HEK293 (cell line): ENCODE measurements at regions not wholly inside any gene's neighbourhood (a gene's known extent, or its start where the extent isn't known, plus 50 kb on each side); places are given as distances from the start of the nearest gene placed in this dataset.

Experiments
- CTCF ChIA-PET: fragments of 350-600 bp; formaldehyde crosslinking; extraction: SDS; loops from one replicate; lab custom pipeline; 2021; ENCODE audit warnings: antibody characterized with exemption; lab: Yijun Ruan, JAX
- POLR2A ChIA-PET: fragments of 300-600 bp; formaldehyde crosslinking; extraction: SDS; loops from one replicate; lab custom pipeline; 2020; ENCODE audit warnings: antibody characterized with exemption, inconsistent platforms; lab: Yijun Ruan, JAX
- H3K27ac ChIP-seq: fragments of 200-500 bp; sonication (Bioruptor generic); 2 replicates; pipeline ENCODE4 v1.5.1; 2014; ENCODE audit warnings: low read depth, low read length, control low read depth, inconsistent platforms; ENCODE audit errors: extremely low read depth
- H3K36me3 ChIP-seq, 2 experiments: fragments of 200-500 bp in 1 of 2; sonication (Bioruptor generic) in 1 of 2; 1 replicate in 1 of 2; 2 replicates in 1 of 2; pipeline ENCODE4 v1.5.1; 2014 to 2017; ENCODE audit warnings: inconsistent platforms in 2 of 2, low read length in 2 of 2; ENCODE audit not compliant: control insufficient read depth in 2 of 2, insufficient read depth in 1 of 2
- H3K4me1 ChIP-seq: fragments of 200-500 bp; sonication (Bioruptor generic); 2 replicates; pipeline ENCODE4 v1.5.1; 2014; ENCODE audit warnings: mild to moderate bottlenecking, low read length, inconsistent platforms; ENCODE audit not compliant: control insufficient read depth, insufficient read depth
- H3K4me3 ChIP-seq: 2 replicates; pipeline ENCODE4 v1.5.1; 2011; ENCODE audit warnings: low read depth, mild to moderate bottlenecking, control low read depth, low read length, moderate library complexity
- H3K9me3 ChIP-seq: fragments of 200-500 bp; sonication (Bioruptor generic); 2 replicates; pipeline ENCODE4 v1.5.1; 2014; ENCODE audit warnings: low read depth, low read length, inconsistent platforms; ENCODE audit not compliant: control insufficient read depth, insufficient read depth
- FEZF1 ChIP-seq: fragments of 450-650 bp; formaldehyde crosslinking; IDR thresholded peaks from 2 replicates; pipeline ENCODE4 v1.5.1; 2016; ENCODE audit warnings: missing biosample characterization, missing genetic modification characterization
- HOXA7 ChIP-seq: sonication (generic); formaldehyde crosslinking; IDR thresholded peaks from 2 replicates; pipeline ENCODE4 v1.8.1; 2022; ENCODE audit warnings: missing genetic modification reagents, borderline replicate concordance
- KLF7 ChIP-seq: fragments of 450-650 bp; formaldehyde crosslinking; IDR thresholded peaks from 2 replicates; pipeline ENCODE4 v1.5.1; 2016; ENCODE audit warnings: missing biosample characterization, missing genetic modification characterization, borderline replicate concordance
- OVOL3 ChIP-seq: fragments of 450-650 bp; formaldehyde crosslinking; IDR thresholded peaks from 2 replicates; pipeline ENCODE4 v1.5.1; 2016; ENCODE audit warnings: missing biosample characterization, missing genetic modification characterization
- ZBTB20 ChIP-seq: fragments of 450-650 bp; formaldehyde crosslinking; IDR thresholded peaks from 2 replicates; pipeline ENCODE4 v1.5.1; 2016; ENCODE audit warnings: missing biosample characterization, missing genetic modification characterization
- ZEB2 ChIP-seq: fragments of 450-650 bp; formaldehyde crosslinking; IDR thresholded peaks from 2 replicates; pipeline ENCODE4 v1.5.1; 2016; ENCODE audit warnings: missing biosample characterization, missing genetic modification characterization
- ZFHX2 ChIP-seq: fragments of 450-650 bp; formaldehyde crosslinking; conservative IDR thresholded peaks from 2 replicates; pipeline ENCODE4 v1.5.1; 2016; ENCODE audit warnings: missing biosample characterization, missing genetic modification characterization
- ZNF202 ChIP-seq: fragments of 450-650 bp; formaldehyde crosslinking; IDR thresholded peaks from 2 replicates; pipeline ENCODE4 v1.5.1; 2016; ENCODE audit warnings: missing biosample characterization, missing genetic modification characterization, borderline replicate concordance
- ZNF23 ChIP-seq: fragments of 450-650 bp; formaldehyde crosslinking; IDR thresholded peaks from 2 replicates; pipeline ENCODE4 v1.5.1; 2016; ENCODE audit warnings: missing biosample characterization, missing genetic modification characterization, borderline replicate concordance
- ZNF473 ChIP-seq: fragments of 450-650 bp; formaldehyde crosslinking; IDR thresholded peaks from 2 replicates; pipeline ENCODE4 v1.5.1; 2017; ENCODE audit warnings: missing biosample characterization, missing genetic modification characterization
- ZNF530 ChIP-seq: fragments of 450-650 bp; formaldehyde crosslinking; IDR thresholded peaks from 2 replicates; pipeline ENCODE4 v1.5.1; 2016; ENCODE audit warnings: low read depth, missing biosample characterization, missing genetic modification characterization
- ZNF544 ChIP-seq: fragments of 450-650 bp; formaldehyde crosslinking; IDR thresholded peaks from 2 replicates; pipeline ENCODE4 v1.5.0; 2017; ENCODE audit warnings: missing biosample characterization, missing genetic modification characterization
- ZNF560 ChIP-seq: fragments of 450-650 bp; formaldehyde crosslinking; IDR thresholded peaks from 2 replicates; pipeline ENCODE4 v1.5.1; 2017; ENCODE audit warnings: missing biosample characterization, missing genetic modification characterization, borderline replicate concordance
- ZNF610 ChIP-seq: fragments of 450-650 bp; formaldehyde crosslinking; IDR thresholded peaks from 2 replicates; pipeline ENCODE4 v1.5.1; 2016; ENCODE audit warnings: missing biosample characterization, missing genetic modification characterization, borderline replicate concordance
- ZNF629 ChIP-seq: fragments of 450-650 bp; formaldehyde crosslinking; IDR thresholded peaks from 2 replicates; pipeline ENCODE4 v1.5.1; 2017; ENCODE audit warnings: missing biosample characterization, missing genetic modification characterization
- ZNF654 ChIP-seq: fragments of 450-650 bp; formaldehyde crosslinking; IDR thresholded peaks from 2 replicates; pipeline ENCODE4 v1.5.1; 2016; ENCODE audit warnings: low read depth, missing biosample characterization, missing genetic modification characterization
- ZNF701 ChIP-seq: fragments of 450-650 bp; formaldehyde crosslinking; IDR thresholded peaks from 2 replicates; pipeline ENCODE4 v1.5.1; 2016; ENCODE audit warnings: missing biosample characterization, missing genetic modification characterization
- ZNF843 ChIP-seq: fragments of 450-650 bp; formaldehyde crosslinking; IDR thresholded peaks from 2 replicates; pipeline ENCODE4 v1.5.1; 2016; ENCODE audit warnings: missing biosample characterization, missing genetic modification characterization
- TF ChIP-seq, protein P1 (sequence below): fragments of 450-650 bp; formaldehyde crosslinking; IDR thresholded peaks from 2 replicates; pipeline ENCODE4 v1.5.1; 2016; ENCODE audit warnings: missing biosample characterization, missing genetic modification characterization
- TF ChIP-seq, protein P2 (sequence below): fragments of 450-650 bp; formaldehyde crosslinking; IDR thresholded peaks from 2 replicates; pipeline ENCODE4 v1.5.1; 2016; ENCODE audit warnings: missing biosample characterization, missing genetic modification characterization
- TF ChIP-seq, protein P3 (sequence below): fragments of 450-650 bp; formaldehyde crosslinking; IDR thresholded peaks from 2 replicates; pipeline ENCODE4 v1.5.1; 2017; ENCODE audit warnings: missing biosample characterization, missing genetic modification characterization

DNA sequence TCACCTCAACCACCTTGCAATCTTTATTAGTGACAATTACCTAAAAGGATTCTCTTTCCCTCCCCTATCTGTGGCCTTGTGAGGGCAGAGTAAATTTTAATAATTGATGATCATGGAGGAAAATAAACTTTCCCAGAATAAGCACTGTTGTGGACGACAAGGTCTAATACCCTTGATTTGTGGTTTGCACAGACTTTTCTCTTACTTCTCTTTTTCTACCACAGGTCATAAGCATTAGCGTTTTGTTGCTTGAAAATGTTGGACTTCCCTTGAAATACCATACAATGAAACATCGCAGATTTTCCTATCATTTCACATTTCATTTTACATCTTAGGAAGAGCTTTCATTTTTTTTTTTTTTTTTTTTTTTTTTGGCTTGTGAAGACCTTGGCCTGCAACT lies 188.1 kb upstream of the TMEM72 start:
- CTCF ChIA-PET = interaction anchor here (0.7 kb wide), 2 partner anchors 336 to 558 kb away, joined by 3 read pairs; no protein-coding TSS in a partner anchor

DNA sequence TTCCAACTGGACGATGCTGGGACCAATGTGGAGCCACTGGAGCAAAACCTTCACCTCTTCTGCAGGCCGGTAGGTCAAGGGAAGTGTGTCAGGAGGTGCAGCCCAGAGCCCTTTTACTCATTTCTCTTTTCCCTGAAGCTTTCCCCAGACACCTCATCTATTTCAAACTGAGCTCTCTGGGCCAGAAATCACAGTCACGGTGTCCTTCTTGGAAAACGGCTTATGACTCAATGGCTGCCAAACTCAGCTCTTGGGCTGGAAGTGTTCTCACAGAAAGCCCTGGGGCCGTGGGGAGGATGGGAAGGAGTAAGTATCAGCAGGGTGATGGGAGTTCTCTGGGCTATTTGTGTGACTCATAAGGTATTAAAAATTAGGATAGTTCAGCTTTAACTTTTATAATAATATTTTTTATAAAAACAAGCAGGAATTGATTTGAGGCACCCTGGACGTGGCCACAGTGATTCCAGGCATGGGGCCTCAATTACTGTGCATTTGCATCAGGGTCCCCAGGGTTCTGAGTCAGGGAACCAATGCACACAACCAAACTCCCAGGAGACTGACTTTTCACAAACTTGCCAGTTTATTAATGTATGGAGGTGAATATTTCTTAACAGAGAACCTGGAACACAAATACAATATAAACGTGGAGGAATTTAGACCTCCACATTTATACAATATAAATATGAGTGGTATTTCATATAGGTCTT lies 187.4 kb upstream of the TMEM72 start:
- CTCF ChIA-PET = interaction anchor here (0.7 kb wide), 1 partner anchor 558 kb away, joined by 3 read pairs; no protein-coding TSS in a partner anchor
- H3K4me1 ChIP-seq = no peaks in the 10 kb centered on the region
- no peak for TF ChIP-seq ZFHX2 (tag by site-specific recombination)
- TF ChIP-seq ZNF654 = no peak
- TF ChIP-seq ZNF610 = no peak
- no peak for TF ChIP-seq ZNF473 (tag by site-specific recombination)
- no peak for TF ChIP-seq ZNF202 (tag by site-specific recombination)
- TF ChIP-seq, all 188 proteins: peak for 0
- Histone ChIP-seq H3K4me3 (no peak overlapping the region), H3K27ac (no peak overlapping the region), H3K36me3 (no peaks in the 10 kb centered on the region), H3K9me3 (no peaks in the 10 kb centered on the region)
- POLR2A ChIA-PET = no interaction called here

More for the DNA sequence above, 188.1 kb upstream of the TMEM72 start:
- H3K4me3 ChIP-seq = no peak overlapping the region
- no peak for TF ChIP-seq HOXA7
- no peak for TF ChIP-seq FEZF1 (tag by site-specific recombination)
- TF ChIP-seq, all 188 proteins: peak for 0
- no peaks in the 10 kb centered on the region for H3K36me3 ChIP-seq
- H3K27ac ChIP-seq = no peak overlapping the region
- POLR2A ChIA-PET = no interaction called here
- no peaks in the 10 kb centered on the region for H3K4me1 ChIP-seq
- H3K9me3 ChIP-seq = no peaks in the 10 kb centered on the region

DNA sequence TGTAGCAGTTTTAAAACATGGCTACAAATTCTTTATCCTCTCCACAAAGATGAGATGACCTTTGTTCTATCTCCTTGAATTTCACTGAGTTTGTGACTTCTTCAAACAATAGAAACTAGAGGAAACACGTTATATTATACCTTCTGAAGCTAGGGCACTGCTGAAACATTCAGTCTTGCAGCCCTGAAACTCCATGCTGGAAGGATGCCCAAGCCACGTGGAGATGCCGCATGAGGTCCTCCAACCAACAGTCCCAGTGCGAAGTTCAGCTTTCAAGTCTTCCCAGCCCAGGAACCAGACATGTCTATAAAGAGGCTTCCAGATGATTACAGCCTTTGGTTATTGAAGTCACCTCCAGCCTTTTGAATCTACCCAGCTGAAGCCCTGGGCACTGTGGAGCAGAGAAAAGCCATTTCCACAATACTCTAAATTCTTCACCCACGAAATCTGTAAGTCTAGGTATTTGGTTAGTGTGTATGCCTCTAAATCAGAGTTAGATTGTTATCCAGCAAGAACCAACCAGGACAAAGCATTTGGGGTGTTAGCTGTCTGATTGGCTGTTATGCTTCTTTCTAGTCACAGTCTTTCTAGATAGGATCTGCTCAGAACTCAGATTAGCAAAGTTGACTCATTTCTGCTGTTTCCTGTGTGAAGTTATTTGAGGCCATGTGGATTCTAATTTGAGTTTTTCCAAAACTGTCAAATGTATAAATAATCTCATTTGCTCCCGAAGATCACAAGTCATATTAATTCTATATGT lies 186.5 kb upstream of the TMEM72 start:
- H3K9me3 ChIP-seq = no peaks in the 10 kb centered on the region
- no peaks in the 10 kb centered on the region for H3K36me3 ChIP-seq
- ChIA-PET POLR2A (no interaction called here), CTCF (no interaction called here)
- TF ChIP-seq OVOL3 (tag by site-specific recombination) (no peak), ZNF23 (tag by site-specific recombination) (no peak)
- TF ChIP-seq, protein P1, sequence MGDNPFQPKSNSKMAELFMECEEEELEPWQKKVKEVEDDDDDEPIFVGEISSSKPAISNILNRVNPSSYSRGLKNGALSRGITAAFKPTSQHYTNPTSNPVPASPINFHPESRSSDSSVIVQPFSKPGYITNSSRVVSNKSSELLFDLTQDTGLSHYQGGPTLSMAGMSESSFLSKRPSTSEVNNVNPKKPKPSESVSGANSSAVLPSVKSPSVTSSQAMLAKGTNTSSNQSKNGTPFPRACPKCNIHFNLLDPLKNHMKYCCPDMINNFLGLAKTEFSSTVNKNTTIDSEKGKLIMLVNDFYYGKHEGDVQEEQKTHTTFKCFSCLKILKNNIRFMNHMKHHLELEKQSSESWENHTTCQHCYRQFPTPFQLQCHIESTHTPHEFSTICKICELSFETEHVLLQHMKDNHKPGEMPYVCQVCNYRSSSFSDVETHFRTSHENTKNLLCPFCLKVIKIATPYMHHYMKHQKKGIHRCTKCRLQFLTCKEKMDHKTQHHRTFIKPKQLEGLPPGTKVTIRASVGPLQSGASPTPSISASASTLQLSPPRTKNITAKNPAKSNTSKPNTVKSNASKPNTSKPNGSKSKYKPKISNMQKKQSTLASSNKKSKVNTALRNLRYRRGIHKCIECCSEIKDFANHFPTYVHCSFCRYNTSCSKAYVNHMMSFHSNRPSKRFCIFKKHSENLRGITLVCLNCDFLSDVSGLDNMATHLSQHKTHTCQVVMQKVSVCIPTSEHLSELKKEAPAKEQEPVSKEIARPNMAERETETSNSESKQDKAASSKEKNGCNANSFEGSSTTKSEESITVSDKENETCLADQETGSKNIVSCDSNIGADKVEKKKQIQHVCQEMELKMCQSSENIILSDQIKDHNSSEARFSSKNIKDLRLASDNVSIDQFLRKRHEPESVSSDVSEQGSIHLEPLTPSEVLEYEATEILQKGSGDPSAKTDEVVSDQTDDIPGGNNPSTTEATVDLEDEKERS (tag by site-specific recombination) = no peak
- no peaks in the 10 kb centered on the region for H3K4me1 ChIP-seq
- H3K27ac ChIP-seq = no peak overlapping the region
- H3K4me3 ChIP-seq = no peak overlapping the region

DNA sequence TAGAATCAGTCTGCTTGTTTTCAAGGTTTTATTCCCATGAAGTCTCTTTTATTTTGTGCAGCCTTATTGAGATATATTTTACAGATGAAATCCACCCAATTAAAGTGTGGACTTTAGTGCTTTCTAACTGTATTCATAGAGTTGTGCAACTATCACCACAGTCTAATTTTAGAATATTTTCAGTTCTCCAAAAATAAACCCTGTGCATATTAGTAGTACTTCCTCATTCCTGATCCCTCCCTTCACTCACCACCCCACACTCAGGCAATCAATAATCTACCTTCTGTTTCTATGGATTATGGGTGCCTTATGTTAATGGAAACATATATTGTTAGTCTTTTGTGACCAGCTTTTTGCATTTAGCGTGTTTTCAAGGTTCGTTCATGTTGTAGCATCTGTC lies 185.7 kb upstream of the TMEM72 start:
- Histone ChIP-seq H3K4me3 (no peak overlapping the region), H3K9me3 (no peaks in the 10 kb centered on the region), H3K4me1 (no peaks in the 10 kb centered on the region), H3K36me3 (no peaks in the 10 kb centered on the region), H3K27ac (no peak overlapping the region)
- TF ChIP-seq ZBTB20 (tag by site-specific recombination) (no peak), ZNF701 (no peak), ZNF530 (tag by site-specific recombination) (no peak), ZNF843 (tag by site-specific recombination) (no peak), ZNF629 (tag by site-specific recombination) (no peak), ZEB2 (tag by site-specific recombination) (no peak), ZNF544 (tag by site-specific recombination) (no peak), KLF7 (tag by site-specific recombination) (no peak), ZNF560 (tag by site-specific recombination) (no peak)
- TF ChIP-seq, protein P2, sequence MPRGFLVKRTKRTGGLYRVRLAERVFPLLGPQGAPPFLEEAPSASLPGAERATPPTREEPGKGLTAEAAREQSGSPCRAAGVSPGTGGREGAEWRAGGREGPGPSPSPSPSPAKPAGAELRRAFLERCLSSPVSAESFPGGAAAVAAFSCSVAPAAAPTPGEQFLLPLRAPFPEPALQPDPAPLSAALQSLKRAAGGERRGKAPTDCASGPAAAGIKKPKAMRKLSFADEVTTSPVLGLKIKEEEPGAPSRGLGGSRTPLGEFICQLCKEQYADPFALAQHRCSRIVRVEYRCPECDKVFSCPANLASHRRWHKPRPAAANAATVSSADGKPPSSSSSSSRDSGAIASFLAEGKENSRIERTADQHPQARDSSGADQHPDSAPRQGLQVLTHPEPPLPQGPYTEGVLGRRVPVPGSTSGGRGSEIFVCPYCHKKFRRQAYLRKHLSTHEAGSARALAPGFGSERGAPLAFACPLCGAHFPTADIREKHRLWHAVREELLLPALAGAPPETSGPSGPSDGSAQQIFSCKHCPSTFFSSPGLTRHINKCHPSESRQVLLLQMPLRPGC (tag by site-specific recombination) = no peak
- TF ChIP-seq, protein P3, sequence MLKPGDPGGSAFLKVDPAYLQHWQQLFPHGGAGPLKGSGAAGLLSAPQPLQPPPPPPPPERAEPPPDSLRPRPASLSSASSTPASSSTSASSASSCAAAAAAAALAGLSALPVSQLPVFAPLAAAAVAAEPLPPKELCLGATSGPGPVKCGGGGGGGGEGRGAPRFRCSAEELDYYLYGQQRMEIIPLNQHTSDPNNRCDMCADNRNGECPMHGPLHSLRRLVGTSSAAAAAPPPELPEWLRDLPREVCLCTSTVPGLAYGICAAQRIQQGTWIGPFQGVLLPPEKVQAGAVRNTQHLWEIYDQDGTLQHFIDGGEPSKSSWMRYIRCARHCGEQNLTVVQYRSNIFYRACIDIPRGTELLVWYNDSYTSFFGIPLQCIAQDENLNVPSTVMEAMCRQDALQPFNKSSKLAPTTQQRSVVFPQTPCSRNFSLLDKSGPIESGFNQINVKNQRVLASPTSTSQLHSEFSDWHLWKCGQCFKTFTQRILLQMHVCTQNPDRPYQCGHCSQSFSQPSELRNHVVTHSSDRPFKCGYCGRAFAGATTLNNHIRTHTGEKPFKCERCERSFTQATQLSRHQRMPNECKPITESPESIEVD (tag by site-specific recombination) = no peak
- ChIA-PET CTCF (no interaction called here), POLR2A (no interaction called here)
